GM21717 (cell line): ENCODE measurements at regions not wholly inside any gene's neighbourhood (a gene's known extent, or its start where the extent isn't known, plus 50 kb on each side); places are given as distances from the start of the nearest gene placed in this dataset.
"Not testable (repeated sequence)": the region's sequence is repeated elsewhere in the genome, so short reads cannot be mapped to it uniquely, and the experiment has no call there.

ENCODE experiments used
- ATAC-seq: cut with Tn5 transposase; IDR thresholded peaks from one replicate; pipeline ENCODE4 v1.9.1; 2021; ENCODE audit warnings: mild to moderate bottlenecking, moderate library complexity; ENCODE audit not compliant: unreplicated experiment

DNA sequence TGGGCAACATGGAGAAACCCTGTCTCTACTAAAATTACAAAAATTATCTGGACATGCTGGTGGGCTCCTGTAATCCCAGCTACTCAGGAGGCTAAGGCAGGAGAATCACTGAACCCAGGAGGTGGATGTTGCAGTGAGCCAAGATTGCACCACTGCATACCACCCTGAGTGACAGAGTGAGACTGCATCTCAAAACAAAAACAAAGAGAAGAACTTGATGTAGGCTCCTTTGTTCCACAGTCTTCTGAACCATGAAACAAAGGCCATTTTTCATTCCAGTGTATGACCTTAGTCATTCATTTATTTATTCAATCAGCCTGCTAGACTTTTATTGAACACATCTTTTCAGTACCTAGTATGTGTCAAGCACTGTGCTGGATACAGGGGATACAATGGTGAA is 369.6 kb downstream of the FAT3 start:
- no peak for ATAC-seq

DNA sequence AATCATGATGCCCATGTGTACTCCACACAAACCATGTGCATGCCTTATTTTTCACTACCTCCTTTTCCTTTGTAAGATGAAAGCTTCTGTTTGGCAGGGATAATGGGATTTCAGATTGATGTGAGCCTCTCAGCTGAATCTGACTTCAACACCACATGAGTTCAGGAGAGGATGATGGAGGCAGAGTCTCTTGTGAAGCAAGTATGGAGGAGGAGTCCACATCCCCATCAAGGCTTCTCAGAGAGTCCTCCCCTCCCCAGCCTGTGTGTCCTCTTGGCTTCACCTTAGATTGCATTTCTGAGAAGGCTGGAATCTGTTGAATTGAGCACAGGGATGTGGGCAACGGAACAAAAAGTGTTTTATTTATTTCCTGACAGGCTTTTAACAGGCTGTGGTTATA is 370.4 kb downstream of the FAT3 start:
- no peak for ATAC-seq

DNA sequence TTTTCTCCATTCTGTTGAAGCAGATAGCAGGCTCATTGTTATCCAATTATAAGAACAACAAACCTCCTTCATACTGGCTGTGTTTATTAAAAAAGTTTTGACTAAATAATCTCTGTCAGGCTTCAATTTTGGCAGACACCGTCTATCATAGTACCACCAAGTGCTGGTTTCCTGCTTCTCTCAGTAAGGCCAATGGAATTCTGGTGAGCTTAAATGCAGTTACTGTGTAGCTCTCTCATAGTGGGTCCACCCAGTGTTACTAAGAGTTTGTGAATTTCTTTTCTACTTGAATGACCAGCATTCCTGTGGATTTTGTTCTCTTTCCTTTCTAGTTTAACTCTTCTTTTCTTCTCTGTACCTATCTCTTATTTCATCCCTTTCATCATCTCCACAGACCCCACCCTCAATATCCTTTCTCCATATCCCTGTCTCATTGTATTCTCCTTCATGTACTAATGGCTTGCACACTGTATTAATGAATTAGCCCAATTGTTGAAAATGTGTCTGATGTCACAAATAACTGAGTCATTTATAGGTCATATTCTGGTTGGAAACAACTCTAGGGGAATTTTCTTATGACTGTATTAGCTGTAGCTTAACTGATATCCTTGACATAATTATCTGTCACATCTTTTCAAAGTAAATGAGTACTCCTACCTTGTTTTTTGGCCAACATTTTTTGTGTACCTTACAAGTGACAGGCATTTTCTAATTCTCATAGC is 372.1 kb downstream of the FAT3 start:
- ATAC-seq, result no peak

DNA sequence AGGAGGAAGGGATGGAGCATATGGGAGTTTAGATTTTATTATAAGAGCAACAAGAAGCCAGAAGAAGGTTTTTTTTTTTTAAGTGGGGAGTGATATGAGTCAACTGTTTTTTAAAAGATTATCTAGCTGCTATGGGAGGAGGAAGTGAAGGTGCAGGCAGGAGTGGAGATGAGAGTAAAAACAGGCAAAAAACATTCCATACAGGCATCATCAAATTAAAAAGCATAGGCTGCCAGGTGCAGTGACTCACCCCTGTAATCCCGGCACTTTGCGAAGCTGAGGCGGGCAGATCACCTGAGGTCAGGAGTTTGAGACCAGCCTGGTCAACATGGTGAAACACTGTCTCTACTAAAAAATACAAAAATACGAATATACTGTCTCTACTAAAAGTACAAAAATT is 368.4 kb upstream of the MTNR1B start:
- ATAC-seq, result no peak

DNA sequence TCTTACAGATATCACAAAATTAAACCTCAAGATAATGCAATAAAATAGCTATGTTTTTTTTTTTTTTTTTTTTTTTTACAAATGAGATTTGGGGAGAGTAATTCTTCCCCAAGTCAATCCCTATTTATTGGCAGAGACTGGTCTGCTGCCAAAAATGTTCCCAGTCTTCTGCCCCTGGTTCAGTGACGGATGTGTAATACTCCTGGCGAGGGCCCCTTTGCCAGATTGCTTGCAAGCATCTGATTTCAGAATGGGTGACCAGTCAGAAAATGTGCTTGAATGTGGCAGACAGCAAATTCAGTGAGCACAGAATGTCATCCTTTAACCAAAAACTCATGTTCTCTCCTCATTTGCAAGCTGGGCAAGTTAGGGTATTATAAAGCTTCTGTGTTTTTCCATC is 363.8 kb upstream of the MTNR1B start:
- ATAC-seq, result no peak

DNA sequence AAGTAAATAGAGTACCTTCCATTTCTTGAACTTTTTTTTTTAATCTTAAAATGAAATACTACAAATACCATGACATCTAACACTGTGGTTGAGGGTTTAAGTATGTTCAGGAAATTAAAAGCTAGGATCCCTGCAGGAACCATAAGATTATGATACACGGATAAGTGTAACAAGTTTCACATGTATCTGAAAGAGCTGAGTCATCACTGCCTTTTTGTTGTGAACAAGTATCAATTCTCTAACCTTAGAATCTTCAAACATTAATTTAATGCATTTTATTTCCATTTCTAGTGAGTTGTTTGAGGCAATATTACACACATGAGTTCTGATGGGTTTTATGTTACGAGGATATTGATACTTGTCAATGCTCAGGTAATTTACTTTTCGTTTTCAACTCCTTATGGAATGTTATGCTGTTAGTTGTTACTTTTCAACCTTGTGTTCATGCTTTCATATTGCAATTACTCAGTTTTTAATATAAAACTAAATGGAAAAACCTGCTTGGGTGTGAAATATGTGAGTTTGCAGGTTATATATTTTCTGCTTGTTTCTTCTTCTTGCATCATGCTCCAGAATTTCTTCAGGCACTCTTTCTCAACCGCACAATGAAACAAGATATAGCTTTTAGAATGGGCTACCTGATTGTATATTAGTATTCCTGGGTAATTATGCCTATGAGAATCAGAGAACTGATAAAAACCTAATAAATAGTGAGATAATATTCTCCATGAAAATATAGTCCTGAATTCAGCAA is 361.3 kb upstream of the MTNR1B start:
- no peak for ATAC-seq

DNA sequence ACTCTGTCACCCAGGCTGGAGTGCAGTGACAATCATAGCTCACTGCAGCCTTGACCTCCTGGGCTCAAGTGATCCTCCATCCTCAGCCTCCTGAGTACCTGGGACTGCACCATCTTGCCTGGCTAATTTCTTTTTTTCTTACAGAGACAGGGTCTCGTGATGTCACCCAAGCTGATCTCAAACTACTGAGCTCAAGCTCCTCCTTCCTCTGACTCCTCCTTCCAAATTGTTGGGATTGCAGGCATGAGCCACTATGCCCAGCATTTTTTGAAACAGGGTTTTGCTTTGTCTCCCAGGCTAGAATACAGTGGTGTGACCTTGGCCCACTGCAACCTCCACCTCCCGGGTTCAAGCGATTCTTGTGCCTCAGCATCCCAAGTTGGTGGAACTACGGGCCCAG is 358.3 kb upstream of the MTNR1B start:
- no peak for ATAC-seq

DNA sequence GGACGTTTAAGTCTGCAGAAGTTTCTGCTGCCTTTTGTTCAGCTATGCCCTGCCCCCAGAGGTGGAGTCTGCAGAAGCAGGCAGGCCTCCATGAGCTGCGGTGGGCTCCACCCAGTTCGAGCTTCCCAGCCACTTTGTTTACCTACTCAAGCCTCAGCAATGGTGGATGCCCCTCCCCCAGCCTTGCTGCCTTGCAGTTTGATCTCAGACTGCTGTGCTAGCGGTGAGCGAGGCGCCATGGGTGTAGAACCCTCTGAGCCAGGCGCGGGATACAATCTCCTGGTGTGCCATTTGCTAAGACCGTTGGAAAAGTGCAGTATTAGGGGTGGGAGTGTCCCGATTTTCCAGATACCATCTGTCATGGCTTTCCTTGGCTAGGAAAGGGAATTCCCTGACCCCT is 351.4 kb upstream of the MTNR1B start:
- ATAC-seq, result not testable (repeated sequence)

DNA sequence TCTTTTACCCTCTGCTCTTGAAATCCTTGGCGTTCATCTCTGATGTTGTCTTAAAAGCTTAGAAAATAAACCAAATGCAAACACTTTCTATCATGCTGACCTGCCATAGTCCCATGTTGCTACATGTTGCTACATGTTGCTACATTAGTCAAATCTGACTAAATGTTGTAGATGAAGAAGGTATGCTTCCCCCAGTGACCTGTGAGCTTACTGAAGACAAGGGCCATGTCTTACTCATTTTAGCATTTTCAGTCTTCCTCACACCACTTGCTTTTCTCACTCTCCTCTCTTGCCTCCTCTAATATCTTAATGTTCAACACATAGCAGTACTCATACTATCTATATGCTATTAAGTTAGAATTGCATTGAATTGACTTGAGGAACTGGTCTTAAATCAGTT is 346.4 kb upstream of the MTNR1B start:
- no peak for ATAC-seq

DNA sequence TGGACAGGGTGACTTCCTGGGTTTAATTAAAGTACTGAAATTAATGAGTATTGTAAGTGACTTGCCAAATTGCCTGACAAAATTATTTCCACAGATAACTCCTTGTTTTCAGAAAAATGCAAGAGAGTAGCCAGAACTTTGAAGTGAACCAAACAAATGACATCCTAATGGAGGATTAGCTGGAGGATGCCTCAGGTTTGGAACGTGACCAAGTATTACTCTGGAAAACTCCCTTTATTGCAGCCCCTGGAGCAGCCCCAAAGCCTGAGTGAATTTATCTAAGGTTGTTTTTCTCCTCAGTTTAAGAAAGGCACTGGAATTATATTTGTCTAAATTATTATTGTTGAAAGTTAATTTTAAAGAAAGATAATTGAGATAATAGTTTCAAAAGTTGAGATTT is 343.6 kb upstream of the MTNR1B start:
- no peak for ATAC-seq

DNA sequence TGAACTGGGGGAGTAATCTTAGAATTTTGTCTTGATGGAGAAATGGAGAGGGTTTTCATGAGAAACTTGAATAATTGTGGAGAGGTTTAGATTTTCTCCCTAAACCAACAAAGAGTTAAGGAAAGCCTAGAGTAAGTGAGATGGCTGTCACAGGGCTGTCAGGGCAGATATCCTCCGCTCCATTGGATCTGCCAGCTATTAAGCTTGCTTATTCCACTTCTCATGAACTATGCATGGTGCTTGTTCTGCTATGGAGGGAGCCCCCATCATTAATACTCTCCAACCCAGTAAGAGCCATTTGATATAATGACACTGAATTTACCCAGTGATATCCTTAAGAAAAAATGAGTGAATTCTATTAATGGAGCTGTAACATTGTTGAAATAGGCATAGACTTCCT is 342.8 kb upstream of the MTNR1B start:
- ATAC-seq, result no peak

DNA sequence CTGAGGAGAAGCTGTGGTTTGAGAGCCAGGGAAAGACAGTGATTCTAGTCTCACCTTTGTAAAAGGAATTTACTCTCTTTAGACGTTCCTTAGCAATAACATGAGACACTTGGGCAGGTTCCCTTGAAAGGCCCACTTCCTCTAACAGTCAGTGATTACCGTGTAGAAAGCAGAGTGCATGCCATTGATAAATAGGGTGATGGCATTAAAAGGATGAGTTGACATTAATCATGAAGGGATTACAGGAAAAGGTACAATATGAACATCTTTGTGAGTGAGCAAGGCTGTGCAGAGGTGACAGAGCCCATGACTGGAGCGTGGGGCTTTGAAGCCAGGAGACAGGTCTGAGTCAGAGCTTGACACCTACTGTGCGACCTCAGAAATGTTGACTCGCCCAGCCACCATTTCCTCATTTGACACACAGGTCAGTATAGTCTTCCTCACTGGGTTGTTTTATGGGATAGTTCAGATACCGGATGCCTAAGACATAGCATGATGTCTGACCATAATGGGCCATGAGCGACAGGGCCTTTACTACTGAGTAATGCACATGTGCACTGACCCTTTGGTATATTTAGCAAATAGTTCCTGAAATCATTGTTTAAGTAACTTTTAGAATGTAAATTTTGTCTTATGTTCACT is 341.7 kb upstream of the MTNR1B start:
- ATAC-seq, result no peak

DNA sequence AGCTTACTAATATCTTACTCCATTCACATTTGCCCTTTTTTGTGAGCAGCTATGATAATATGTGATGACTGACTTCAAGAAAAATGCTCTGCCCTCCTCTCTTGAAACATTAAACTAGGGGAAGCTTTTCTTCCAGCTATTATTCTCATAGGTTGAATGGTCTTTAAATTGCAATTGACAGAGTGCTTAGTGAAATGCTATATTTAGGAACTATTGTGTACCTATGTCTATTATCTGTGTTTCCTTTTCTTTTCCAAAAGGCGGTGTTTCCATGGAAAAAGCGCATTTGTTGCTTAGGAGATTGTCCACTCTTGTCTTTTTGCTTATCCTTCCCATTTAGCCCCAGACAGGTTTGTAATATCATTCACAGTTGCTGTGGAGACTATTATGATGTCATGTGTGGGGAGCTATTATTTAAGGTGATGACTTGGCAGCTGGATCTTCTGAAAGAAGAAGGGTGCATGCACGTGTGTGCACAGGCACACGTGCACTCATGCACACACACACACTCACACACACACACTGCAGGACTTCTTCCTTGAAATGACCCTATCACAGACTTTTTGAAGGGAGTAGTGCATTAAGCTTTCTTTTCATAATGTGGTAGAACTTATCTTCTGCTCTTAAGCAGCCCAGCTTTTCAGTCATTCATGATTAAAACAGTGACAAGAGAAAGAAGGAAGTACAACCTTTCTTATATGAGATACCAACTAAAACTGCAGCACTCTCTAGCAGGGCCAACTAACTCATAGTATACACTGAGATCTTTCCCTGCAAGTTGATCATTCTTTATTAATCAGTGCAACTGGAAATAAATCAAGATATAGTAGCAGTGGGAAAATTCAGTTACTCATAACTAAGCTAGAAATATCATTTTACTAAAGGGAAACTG is 340.8 kb upstream of the MTNR1B start:
- ATAC-seq, result no peak

DNA sequence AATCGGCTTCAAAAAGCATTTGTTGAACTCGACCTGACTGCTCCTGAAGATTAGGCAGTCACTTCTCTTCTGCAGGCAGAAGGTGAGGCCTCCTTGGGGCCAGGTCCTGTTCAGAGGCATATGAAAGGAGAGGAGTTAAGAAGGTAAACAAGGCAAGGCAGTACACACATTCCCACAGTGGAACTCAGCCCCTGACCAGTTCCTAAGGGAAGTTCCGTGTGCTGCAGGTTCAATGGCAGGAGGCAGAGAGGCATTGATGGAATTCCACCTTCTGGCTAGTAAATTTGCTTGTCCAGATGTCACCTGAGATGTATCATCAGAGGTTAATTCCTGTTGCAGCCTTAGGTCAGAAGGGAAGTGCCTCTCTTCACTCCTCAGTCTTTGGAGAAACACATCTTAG is 337.0 kb upstream of the MTNR1B start:
- ATAC-seq, result no peak

DNA sequence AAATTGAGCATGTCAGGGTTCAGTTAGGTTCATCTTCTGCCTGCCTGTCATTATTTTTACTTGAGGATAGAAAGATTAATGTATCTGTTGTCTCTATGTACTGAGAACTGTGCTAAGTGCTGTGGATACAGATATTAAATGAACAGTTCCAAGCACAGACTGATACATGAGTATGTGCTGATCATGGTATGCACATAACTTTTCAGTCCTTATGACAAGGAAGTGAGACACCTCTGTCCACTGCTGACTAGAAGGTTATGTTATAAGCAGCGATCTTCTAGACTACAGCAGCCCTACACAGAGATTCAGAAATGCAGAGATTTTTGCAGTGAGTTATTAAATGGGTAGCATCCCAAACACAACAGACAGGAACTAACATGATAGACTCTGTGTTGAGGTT is 335.6 kb upstream of the MTNR1B start:
- ATAC-seq, result no peak

DNA sequence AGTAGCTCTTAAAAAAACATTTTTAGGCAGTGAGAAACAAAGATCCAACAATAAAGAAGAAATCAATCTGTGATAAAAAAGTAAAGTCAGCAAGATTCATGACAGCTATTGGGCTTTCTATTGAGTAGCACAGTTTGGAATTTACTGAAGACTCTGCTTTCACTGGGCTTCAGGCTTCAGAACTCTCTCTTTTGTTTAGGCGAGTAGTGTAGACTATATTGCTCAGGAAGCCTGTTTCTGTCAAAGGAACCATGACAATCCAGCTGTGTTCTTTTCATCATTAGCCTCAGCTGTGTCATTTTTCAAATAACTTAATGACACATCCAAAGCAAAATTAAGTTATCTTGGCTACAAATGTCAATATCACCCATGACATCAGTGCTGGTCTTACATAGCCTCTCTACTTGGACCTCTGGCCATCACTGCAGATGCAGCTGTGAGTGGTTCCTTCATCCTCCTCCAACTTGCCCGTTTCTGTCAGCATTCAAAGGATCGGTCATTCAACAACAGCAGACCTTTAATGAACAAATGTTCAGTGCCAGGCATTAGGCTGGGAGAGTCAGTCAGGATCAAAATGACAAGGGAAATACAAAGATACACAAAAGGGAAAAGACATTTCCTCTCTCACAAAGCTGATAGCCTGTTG is 332.8 kb upstream of the MTNR1B start:
- no peak for ATAC-seq

DNA sequence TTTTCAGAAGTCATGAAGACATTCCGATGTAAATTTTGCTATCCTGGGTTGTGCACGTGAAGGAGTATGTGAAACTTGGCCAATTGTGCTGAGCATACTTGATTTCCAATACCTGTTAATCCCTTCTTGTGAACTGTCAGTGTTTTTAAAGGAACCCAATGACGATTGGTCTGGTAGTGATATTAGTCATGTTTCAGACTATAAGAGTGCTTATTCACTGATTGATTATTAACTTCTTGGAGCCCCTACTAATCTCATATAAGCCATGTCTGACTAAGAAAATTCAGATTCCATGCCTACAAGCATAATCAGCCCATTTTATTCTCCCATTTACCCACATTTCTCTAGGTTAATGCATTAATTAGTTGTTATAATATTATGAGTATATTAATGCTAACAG is 330.8 kb upstream of the MTNR1B start:
- ATAC-seq, result no peak

DNA sequence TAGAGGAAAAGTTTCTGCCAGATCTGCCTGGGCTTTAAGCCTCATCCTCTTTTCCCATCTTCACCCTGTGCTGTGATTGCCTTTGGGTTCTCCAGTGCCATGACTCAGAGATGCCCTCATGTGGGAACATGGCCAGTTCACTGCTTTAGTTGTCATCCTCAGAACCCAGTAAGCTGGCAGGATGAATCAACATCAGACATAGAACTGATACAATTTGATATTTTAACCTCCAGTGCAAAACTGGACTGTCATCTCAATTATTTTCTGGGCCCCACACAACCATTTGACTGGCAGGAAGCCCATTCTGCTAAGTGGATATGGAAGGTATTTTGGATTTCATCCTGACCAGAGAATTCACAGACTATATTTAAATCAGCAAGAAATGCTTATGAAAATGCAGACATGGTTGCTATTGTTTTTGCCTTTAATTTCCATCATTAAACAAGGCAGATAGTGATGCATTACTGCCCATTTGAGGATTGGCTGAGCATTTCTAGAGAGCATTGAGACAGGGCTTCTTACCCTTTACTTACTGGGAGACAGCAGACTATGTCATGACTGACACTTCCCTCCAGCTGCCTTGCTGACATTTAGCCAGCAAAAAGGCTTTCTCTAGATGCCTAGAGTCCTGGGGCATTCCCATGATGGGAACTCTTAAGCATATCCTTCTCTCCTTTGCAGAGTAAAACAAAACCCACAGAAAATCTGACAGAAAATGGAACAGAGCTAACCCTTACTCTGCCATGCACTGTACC is 327.1 kb upstream of the MTNR1B start:
- ATAC-seq, result no peak

DNA sequence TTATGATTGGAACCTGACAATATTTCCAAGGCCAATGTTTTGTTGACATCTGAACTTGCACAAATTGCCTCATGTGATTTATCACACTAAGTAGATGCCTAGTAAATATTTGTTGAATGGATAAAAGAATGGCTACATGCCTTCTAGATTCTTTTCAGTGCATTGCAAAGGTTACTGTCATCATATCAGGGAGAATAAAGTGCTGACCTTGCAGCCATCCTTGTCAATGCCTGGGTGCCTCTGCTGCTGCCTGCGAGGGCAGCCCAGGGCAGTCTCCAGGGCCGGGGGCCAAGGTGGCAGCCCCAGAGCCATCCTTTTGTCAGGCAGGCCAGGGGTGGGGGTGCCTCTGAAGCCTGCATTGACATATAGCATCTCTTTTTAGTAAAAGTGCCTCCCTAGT is 325.6 kb upstream of the MTNR1B start:
- no peak for ATAC-seq
